Right hindlimb (tissue), 1 donor: ENCODE measurements at regions not wholly inside any gene's neighbourhood (a gene's known extent, or its start where the extent isn't known, plus 50 kb on each side); places are given as distances from the start of the nearest gene placed in this dataset.

Source experiments
- DNase-seq: peaks from one replicate; pipeline ENCODE4 v3.0.0-alpha.2; 2018

- DNase-seq: peak; percentile 73
These were observed 340.3 kb upstream of the PRKCQ start for GRCh38 chr10:6920072-6921019.

- no peak for DNase-seq
These were observed 339.0 kb upstream of the PRKCQ start for GRCh38 chr10:6919077-6919476.

- DNase-seq: no peak
These were observed 338.2 kb upstream of the PRKCQ start for GRCh38 chr10:6918305-6918704.

- no peak for DNase-seq
These were observed 337.0 kb upstream of the PRKCQ start for GRCh38 chr10:6917125-6917524.

- DNase-seq: no peak
These were observed 336.5 kb upstream of the PRKCQ start for GRCh38 chr10:6916601-6917000.

GRCh38 chr10:6915307-6915706 lies 335.2 kb upstream of the PRKCQ start:
- DNase-seq: no peak

- no peak for DNase-seq
These were observed 332.9 kb upstream of the PRKCQ start for GRCh38 chr10:6912929-6913328.

GRCh38 chr10:6912424-6912823 lies 332.3 kb upstream of the PRKCQ start:
- DNase-seq: no peak

- no peak for DNase-seq
These were observed 331.9 kb upstream of the PRKCQ start for GRCh38 chr10:6912021-6912420.

- DNase-seq: no peak
These were observed 330.0 kb upstream of the PRKCQ start for GRCh38 chr10:6909905-6910560.

GRCh38 chr10:6907877-6908530 lies 327.9 kb upstream of the PRKCQ start:
- no peak for DNase-seq

- no peak for DNase-seq
These were observed 314.3 kb upstream of the PRKCQ start for GRCh38 chr10:6894405-6894804.

- DNase-seq: no peak
These were observed 312.8 kb upstream of the PRKCQ start for GRCh38 chr10:6892864-6893263.

- no peak for DNase-seq
These were observed 311.8 kb upstream of the PRKCQ start for GRCh38 chr10:6891924-6892323.

GRCh38 chr10:6889718-6890117 lies 309.6 kb upstream of the PRKCQ start:
- DNase-seq: no peak

- no peak for DNase-seq
These were observed 308.4 kb upstream of the PRKCQ start for GRCh38 chr10:6888434-6888833.

- DNase-seq: no peak
These were observed 305.2 kb upstream of the PRKCQ start for GRCh38 chr10:6885284-6885683.

GRCh38 chr10:6881987-6882386 lies 301.9 kb upstream of the PRKCQ start:
- no peak for DNase-seq

- DNase-seq: peak; percentile 70
These were observed 297.8 kb upstream of the PRKCQ start for GRCh38 chr10:6877722-6878392.

- DNase-seq: peak; percentile 67
These were observed 297.3 kb upstream of the PRKCQ start for GRCh38 chr10:6877336-6877721.

GRCh38 chr10:6875269-6875865 lies 295.3 kb upstream of the PRKCQ start:
- DNase-seq: peak; percentile 87

GRCh38 chr10:6871128-6871527 lies 291.1 kb upstream of the PRKCQ start:
- no peak for DNase-seq
